AG09309 (cell line): ENCODE measurements at regions not wholly inside any gene's neighbourhood (a gene's known extent, or its start where the extent isn't known, plus 50 kb on each side); places are given as distances from the start of the nearest gene placed in this dataset.

ENCODE experiments used
- DNase-seq: peaks from one replicate; pipeline ENCODE4 v3.0.0-alpha.2; 2010; ENCODE audit warnings: low read depth
- H3K4me3 ChIP-seq: 2 replicates; pipeline ENCODE4 v1.5.1; 2011; ENCODE audit warnings: mild to moderate bottlenecking, low read depth, low read length, moderate library complexity; ENCODE audit not compliant: control insufficient read depth
- TF ChIP-seq, protein P1 (sequence below): IDR thresholded peaks from 2 replicates; pipeline ENCODE4 v1.5.1; 2011; ENCODE audit warnings: mild to moderate bottlenecking, low read depth, low read length, inconsistent platforms; ENCODE audit not compliant: insufficient read depth, control insufficient read depth; ENCODE audit errors: missing control alignments

DNA sequence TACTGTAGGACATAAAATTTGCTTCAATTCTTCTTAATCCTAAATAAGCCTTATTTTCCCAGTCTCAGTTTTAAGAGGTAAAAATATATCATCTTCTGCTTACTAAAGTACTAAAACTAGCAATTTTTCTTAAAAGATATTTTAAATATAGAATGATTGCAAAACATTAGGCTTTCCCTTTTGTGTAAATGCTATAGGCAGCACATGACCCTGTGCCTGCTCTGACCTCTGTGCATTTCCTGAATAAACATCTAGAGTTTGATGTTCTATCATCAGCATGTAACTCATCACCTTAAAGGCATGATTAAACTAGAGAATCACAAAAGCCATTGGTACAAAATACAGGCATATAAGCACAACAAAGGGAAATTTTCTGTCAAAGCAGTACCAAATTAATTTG is 422.7 kb downstream of the TFAP2B start:
- H3K4me3 ChIP-seq: no peak overlapping the region
- DNase-seq: no peak
- TF ChIP-seq, protein P1, sequence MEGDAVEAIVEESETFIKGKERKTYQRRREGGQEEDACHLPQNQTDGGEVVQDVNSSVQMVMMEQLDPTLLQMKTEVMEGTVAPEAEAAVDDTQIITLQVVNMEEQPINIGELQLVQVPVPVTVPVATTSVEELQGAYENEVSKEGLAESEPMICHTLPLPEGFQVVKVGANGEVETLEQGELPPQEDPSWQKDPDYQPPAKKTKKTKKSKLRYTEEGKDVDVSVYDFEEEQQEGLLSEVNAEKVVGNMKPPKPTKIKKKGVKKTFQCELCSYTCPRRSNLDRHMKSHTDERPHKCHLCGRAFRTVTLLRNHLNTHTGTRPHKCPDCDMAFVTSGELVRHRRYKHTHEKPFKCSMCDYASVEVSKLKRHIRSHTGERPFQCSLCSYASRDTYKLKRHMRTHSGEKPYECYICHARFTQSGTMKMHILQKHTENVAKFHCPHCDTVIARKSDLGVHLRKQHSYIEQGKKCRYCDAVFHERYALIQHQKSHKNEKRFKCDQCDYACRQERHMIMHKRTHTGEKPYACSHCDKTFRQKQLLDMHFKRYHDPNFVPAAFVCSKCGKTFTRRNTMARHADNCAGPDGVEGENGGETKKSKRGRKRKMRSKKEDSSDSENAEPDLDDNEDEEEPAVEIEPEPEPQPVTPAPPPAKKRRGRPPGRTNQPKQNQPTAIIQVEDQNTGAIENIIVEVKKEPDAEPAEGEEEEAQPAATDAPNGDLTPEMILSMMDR: no peak

DNA sequence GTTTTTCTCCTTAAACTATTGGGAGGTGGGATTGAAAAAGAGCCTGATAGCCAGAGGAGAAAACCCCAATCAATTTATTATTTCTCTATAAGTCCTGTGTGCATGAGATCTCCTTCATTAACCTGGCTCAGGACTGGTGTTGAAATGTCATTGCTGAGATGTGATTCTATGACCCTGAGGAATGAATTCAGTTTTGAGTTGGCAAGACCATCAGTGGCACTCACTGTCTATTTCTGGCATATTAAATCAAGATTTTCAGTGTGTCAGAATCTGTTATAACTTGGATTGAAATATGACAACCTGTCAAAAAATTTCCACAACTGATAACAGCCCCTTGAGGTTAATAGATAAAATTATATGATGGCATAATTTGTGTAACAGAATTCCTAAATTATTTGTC is 431.1 kb downstream of the TFAP2B start:
- TF ChIP-seq, protein P1: no peak
- no peak overlapping the region for H3K4me3 ChIP-seq
- no peak for DNase-seq

DNA sequence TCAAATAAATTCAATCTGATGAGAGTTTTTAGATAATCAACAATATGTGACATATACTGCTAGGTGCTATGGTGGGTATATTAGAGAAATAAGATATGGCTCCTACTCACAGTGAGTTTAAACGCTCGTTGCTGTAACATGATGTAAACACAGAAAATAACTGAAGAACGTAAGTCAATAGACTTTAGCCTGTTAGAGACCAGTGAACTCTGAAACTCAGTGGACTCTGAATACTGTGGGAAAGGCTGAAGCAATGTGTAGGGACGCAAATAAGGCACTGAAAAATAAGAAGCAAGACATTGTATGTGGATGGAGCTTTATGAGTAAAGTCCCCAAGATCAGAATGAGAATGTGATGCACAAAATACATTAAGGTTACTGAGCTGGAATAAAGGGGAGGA is 431.6 kb downstream of the TFAP2B start:
- TF ChIP-seq, protein P1: no peak
- no peak for DNase-seq
- H3K4me3 ChIP-seq: no peak overlapping the region

DNA sequence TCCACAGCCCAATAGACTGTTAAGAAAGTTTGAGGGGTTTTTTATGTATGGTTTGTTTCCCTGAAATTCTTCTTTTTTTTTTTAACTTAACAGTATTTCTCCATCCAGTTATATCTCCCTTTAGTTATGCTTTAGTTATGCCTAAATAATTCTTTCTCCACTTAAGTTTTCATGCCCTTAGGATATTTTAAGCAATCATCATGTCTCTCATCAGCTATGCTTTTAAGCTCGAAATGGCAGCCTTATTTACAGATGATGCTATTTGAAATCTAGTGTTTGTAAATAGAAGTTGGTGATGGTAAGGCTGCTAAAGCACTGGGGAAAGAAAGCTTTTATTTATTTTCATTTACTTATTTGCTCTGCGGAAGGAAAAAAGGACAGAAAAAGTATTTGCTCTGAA is 439.3 kb downstream of the TFAP2B start:
- no peak for DNase-seq
- no peak overlapping the region for H3K4me3 ChIP-seq
- TF ChIP-seq, protein P1: no peak

DNA sequence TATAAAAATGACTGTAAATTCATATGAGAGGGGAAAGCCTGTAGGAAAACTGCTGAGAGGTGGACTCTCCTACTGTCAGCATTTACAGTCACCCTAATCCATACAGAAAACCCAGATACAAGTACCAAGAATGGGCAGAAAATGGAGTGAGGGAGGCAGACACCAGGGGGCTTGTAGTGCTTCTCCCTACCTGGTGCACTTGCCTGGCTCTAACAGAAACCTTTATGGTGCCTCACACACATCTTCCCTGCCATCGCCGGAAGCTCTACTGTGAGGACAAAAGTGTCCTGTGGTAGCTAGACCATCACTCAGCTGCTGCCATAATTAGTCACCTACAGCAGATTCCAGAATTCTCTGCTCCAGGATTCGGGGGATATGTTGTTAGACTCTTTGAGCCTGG is 441.3 kb downstream of the TFAP2B start:
- no peak for DNase-seq
- TF ChIP-seq, protein P1: no peak
- H3K4me3 ChIP-seq: no peak overlapping the region

DNA sequence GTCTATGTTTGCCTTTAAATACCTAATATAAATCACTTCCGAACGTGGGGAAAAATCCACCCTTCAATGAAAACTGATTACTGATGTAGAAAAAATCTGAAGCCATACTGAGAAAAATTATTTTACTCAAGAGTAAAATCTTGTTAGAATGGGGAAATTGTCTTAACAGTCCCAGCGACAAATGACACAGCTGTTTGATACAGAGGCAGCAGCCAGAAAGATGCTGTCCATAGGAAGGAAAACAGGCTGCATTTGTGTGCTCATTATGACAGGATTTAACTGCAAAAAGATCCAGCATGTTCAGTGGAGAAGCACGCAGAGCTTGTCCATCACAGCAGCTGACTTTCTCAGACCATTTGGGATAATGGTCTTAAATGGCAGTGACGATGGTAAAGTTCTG is 443.0 kb downstream of the TFAP2B start:
- no peak overlapping the region for H3K4me3 ChIP-seq
- DNase-seq: no peak
- TF ChIP-seq, protein P1: no peak

DNA sequence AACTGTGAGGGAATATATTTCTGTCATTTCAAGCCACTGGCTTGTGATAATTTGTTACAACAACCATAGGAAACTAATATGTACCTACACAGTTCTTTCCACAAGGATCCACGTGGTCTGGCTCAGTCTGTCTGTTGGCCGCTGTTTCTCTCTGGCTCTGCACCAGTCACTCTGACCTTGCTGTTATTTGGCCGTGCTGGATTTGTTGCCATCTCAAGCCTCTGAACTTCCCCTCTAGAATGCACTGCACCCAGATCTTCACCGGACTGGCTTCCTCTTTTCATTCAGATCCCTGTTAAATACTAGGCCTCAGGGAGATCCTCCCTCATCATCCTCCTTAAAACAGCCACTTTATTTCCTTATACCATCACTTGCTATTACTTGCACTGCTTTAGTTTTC is 446.8 kb downstream of the TFAP2B start:
- TF ChIP-seq, protein P1: no peak
- no peak for DNase-seq

More for the DNA sequence above, 446.8 kb downstream of the TFAP2B start:
- H3K4me3 ChIP-seq: no peak overlapping the region
